ENCODE measurements at regions not wholly inside any gene's neighbourhood (a gene's known extent, or its start where the extent isn't known, plus 50 kb on each side); places are given as distances from the start of the nearest gene placed in this dataset.
"Not testable (repeated sequence)": the region's sequence is repeated elsewhere in the genome, so short reads cannot be mapped to it uniquely, and the experiment has no call there.

- DNase-seq (ENCODE audit: insufficient read length, low spot score) (no peak), FAIRE-seq (no peak)
Measured at GRCh38 chrX:129092242-129092641, 431.0 kb downstream of the SMARCA1 start.

DNA sequence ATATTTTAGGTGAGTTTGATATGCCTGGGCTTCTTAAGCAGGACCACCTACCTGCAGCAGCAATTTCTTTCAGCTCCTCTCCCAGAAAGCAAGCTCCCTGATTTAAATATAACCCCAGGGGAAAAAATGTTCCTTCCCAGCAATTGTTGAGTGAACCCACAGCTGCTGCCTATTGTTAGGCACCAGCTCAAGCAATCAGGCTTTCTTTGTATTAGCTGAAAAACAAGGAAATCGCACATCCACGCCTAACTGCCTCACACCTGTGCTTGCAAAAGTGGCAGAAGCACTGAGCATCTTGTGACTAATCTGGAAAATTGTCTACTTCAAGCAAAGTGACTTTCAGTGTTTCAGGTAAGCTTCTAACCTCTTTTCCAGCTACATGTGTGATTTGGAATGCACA lies 432.2 kb downstream of the SMARCA1 start:
- DNase-seq (ENCODE audit: insufficient read length, low spot score), result no peak
- no peak for FAIRE-seq

GRCh38 chrX:129086802-129087201 lies 436.5 kb downstream of the SMARCA1 start:
- FAIRE-seq (no peak), DNase-seq (ENCODE audit: insufficient read length, low spot score) (no peak)

DNA sequence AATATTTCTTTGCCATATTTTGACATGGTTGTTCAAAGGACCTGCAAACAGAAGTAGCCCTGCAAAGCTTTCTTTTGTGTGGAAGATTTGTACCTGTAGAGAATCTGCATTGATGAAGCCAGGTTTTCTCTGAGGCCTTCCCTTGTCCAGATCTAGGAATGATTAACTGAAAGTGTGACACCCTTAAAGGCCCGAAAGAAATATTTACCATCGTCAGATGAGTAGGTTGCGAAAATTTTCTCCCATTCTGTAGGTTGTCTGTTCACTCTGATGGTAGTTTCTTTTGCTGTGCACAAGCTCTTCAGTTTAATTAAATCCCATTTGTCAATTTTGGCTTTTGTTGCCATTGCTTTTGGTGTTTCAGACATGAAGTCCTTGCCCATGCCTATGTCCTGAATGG lies 439.0 kb downstream of the SMARCA1 start:
- FAIRE-seq; DNase-seq (ENCODE audit: insufficient read length, low spot score): not testable (repeated sequence)

DNA sequence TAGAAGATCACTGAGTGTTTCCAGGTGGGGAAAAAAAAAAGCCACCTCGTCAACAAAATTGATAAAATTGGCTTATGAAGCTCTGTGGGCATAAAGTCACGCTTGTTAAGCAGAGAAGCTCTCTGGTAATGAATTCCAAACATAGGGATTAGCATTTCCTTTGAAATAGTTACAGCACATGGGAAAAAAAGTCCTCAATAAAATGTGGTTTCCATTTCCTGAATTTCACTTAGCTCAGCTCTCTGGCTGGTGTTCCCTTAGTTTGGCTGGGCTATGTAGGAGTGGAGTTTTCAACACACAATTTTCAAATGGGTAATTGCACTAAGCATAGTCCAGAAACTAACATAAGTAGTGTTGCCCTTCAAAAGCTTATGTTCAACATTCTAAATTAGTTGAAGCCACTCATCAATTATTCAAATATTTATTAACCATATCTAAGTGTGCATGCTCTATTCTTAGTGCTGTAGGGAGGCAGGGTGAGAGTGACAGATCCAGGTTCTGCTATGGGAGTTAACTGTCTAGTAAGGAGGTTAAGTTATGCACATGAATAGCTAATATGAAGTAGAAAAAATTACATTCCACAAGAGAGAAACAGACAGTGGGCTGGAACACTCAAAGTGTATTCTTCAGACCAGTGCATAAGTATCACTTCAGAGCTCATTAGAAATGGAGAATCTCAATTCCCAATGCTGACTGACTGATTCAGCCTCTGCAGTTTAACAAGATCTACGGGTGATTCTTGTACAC lies 445.7 kb downstream of the SMARCA1 start:
- FAIRE-seq, result no peak
- DNase-seq (ENCODE audit: insufficient read length, low spot score), result no peak

DNA sequence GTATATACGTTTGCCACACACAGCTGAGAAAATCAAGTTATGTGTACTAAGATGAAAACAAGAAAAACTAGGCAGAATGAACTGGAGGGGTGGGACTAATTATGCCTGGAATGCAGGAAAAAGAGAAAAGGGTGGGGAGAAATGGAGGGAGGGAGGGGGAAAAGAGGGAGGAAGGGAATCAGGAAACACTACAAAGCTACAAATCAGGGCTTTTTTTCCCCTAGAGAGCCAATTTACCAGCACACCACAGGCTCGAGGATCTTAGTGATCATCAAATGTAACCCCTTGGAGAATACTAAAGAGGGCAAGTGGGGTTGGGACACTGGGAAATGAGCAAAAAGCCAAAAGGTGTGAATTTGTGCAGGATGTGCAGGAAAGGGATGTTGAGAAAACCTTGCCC lies 451.9 kb downstream of the SMARCA1 start:
- no peak for FAIRE-seq

GRCh38 chrX:129065895-129066294 lies 457.4 kb downstream of the SMARCA1 start:
- DNase-seq (ENCODE audit: insufficient read length, low spot score) (no peak), FAIRE-seq (no peak)

More for the DNA sequence above, 451.9 kb downstream of the SMARCA1 start:
- no peak for DNase-seq (ENCODE audit: insufficient read length, low spot score)

GRCh38 chrX:129058405-129058804 lies 464.9 kb downstream of the SMARCA1 start:
- FAIRE-seq, result no peak
- no peak for DNase-seq (ENCODE audit: insufficient read length, low spot score)

- FAIRE-seq (no peak), DNase-seq (ENCODE audit: insufficient read length, low spot score) (no peak)
Measured at GRCh38 chrX:129043138-129043537, 480.2 kb downstream of the SMARCA1 start.

GRCh38 chrX:129041319-129041718 lies 482.0 kb downstream of the SMARCA1 start:
- DNase-seq (ENCODE audit: insufficient read length, low spot score) (no peak), FAIRE-seq (no peak)

- FAIRE-seq (no peak), DNase-seq (ENCODE audit: insufficient read length, low spot score) (no peak)
Measured at GRCh38 chrX:129040124-129040523, 483.2 kb downstream of the SMARCA1 start.

DNA sequence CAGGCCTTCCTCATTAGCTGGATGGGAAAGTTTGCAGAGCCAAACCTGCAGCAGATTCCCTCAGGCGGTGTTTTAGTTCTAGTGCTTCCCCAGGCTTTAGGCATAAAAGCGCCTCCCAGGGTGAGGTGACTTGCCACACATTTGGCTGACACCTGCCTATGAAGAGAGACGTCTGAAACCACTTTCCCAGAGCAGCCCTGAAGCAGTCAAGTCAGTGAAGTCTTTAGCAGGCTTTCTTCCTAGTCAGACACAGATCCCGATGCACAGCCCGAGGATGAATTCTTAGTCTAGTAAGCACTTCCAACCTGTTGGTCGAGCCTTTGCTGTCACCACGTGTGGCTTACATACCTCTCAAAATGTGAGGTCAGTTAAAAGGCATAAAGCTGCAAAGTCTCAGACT lies 484.1 kb downstream of the SMARCA1 start:
- no peak for DNase-seq (ENCODE audit: insufficient read length, low spot score)
- FAIRE-seq, result no peak

GRCh38 chrX:129037389-129037788 lies 485.9 kb downstream of the SMARCA1 start:
- DNase-seq (ENCODE audit: insufficient read length, low spot score) (no peak), FAIRE-seq (no peak)

- FAIRE-seq (no peak), DNase-seq (ENCODE audit: insufficient read length, low spot score) (no peak)
Measured at GRCh38 chrX:129035180-129035579, 488.1 kb downstream of the SMARCA1 start.

- no peak for FAIRE-seq
- no peak for DNase-seq (ENCODE audit: insufficient read length, low spot score)
Measured at GRCh38 chrX:129034196-129034595, 489.1 kb downstream of the SMARCA1 start.

GRCh38 chrX:129026202-129026601 lies 497.1 kb downstream of the SMARCA1 start:
- DNase-seq (ENCODE audit: insufficient read length, low spot score), result no peak
- FAIRE-seq, result no peak

DNA sequence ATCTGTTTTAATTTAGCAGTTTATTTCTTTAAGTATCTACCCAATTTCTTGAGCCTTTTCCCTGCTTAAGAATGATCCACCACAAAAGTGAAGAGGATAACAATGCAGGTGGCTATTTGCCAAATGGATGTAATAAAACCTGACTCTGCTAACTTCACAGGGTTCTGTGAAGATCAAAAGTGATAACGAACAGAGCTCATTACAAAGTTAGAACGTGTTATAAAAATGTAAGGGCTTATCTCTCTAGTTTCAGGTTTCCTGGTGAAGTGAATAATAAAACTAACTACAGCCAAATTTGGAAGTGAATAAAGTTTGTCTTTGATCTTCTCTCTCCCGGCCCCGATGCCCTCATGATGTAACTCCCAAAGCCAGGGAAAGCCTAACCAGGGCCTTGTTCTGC lies 497.9 kb downstream of the SMARCA1 start:
- DNase-seq (ENCODE audit: insufficient read length, low spot score) (no peak), FAIRE-seq (no peak)

DNA sequence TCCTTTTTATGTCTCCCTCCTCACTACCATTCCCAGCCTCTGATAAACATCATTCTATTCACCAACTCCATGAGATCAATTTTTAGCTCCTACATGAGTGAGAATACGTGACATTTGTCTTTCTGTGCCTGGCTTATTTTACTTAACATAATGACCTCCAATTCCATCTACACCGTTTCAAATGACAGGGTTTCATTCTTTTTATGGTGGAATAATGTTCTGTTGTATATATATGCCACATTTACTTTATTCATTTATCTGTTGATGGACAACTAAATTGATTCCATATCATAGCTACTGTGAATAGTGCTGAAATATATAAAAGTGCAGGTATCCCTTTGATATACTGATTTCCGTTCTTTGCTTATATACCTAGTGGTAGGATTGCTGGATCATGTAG lies 503.9 kb downstream of the SMARCA1 start:
- FAIRE-seq (no peak), DNase-seq (ENCODE audit: insufficient read length, low spot score) (no peak)

DNA sequence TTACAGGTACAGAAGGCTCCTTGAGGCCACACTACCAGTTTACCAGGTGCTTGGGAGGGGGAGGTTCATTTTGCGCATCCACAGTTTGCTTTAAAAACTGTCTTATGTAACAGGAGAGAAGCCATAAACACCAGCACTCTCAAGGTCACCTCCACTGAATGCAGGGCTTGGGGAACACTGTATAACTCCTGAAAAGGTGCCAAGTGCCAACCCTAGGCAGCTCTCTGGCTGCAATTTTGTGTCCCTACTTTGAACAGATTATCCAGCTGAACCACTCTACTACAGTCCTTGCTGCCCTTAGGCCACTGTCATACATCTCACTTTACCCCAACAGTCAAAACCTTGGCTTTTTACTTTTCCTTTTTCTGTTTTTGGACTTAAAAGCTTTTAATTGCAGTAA lies 507.9 kb downstream of the SMARCA1 start:
- DNase-seq (ENCODE audit: insufficient read length, low spot score) (no peak), FAIRE-seq (no peak)

GRCh38 chrX:129013574-129013973 lies 509.7 kb downstream of the SMARCA1 start:
- DNase-seq (ENCODE audit: insufficient read length, low spot score) (no peak), FAIRE-seq (no peak)

- no peak for DNase-seq (ENCODE audit: insufficient read length, low spot score)
- FAIRE-seq, result no peak
Measured at GRCh38 chrX:129007631-129008030, 515.7 kb downstream of the SMARCA1 start.

GRCh38 chrX:129006491-129006890 lies 516.8 kb downstream of the SMARCA1 start:
- DNase-seq (ENCODE audit: insufficient read length, low spot score), result no peak
- no peak for FAIRE-seq

GRCh38 chrX:129000797-129001196 lies 522.5 kb downstream of the SMARCA1 start:
- no peak for DNase-seq (ENCODE audit: insufficient read length, low spot score)
- no peak for FAIRE-seq
